Suppressor macrophage (primary cell): ENCODE measurements at regions not wholly inside any gene's neighbourhood (a gene's known extent, or its start where the extent isn't known, plus 50 kb on each side); places are given as distances from the start of the nearest gene placed in this dataset.
"Not testable (repeated sequence)": the region's sequence is repeated elsewhere in the genome, so short reads cannot be mapped to it uniquely, and the experiment has no call there.

Experiments used
- DNase-seq, 4 experiments: peaks; one replicate each; pipeline ENCODE4 v3.0.0-alpha.2; 2020 to 2022

DNA sequence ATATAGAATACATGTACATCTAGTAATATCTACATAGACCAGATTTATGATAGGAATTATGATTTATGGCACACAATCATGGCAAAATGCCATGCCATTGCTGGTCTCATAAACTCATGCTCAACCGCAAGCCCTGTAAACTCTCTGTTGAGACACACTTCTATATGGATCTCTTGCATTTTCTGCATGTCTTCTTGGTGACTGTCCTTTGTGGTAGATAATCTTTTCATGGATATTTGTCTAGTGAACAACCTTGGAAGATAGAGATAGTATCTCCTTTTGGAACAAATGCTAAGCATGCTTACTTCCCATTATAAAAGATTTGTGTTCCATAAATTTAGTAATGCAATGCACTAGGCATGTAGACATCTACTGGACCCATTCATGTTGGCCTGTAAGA lies 328.0 kb downstream of the NAF1 start:
- DNase-seq, result no peak

DNA sequence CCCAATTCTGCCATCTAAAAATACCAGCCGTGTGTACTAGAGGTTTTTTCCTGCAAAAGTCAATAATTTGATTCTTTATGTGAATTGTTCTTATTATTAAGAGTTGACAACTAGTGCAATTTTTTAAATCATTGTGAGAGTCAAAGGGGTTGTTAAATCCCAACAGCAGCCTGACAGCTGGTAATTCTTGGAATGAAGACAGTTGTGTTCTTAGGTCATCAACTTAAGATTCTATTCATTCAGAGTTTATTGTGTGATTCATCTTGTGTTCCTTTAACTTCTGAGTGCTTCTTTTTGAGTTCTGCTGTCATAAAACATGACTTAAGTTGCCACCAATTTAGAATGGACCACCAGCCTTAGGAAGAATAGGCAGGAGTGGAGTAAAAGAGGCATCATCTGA lies 329.0 kb downstream of the NAF1 start:
- no peak for DNase-seq

DNA sequence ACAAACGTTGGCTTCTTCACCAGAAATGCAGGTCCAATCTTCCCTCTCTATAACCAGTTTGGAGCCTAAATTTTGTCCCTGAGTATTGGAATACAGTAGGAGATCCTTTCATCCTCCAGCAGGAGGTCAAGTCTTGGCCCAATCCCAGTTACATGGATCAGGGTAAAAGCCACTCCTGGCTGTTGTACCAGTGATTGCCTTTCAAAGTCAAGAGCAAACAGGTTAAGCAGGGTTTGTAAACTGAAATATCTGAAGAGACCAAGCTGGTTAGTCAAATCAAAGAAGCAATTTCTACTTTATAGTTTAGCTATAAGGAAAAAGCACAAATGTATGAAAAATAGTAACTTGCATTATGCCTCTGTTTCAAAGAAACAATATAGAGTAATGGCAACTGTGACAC lies 329.4 kb downstream of the NAF1 start:
- no peak for DNase-seq

DNA sequence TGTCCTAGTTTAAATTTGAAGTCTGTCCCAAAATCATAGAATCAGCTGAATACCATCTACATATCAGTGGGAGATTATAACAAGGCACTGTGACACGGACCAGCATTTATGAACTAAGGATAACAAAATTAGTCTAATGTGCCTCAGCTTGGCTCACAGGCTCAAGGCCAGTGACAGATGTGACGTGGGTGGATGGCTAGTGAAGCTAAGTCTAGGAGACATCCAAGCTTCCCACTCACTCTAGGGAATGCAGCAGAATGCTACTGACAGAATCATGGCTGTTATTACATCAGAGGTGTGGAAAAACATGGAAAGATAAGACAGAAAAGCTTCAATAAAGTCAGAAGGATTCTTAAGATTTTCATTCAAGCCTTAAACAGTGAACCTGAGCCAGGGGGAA lies 329.9 kb downstream of the NAF1 start:
- no peak for DNase-seq

DNA sequence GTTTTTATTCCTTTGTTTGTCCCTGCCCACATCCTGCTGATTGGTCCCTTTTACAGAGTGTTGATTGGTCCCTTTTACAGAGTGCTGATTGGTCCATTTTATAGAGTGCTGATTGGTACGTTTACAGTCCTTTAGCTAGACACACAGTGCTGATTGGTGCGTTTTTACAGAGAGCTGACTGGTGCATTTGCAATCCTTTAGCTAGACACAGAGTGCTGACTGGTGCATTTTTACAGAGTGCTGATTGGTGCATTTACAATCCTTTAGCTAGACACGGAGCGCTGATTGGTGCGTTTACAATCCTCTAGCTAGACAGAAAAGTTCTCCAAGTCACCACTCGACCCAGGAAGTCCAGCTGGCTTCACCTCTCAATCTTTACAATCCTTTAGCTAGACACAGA lies 330.4 kb downstream of the NAF1 start:
- DNase-seq, result not testable (repeated sequence)

DNA sequence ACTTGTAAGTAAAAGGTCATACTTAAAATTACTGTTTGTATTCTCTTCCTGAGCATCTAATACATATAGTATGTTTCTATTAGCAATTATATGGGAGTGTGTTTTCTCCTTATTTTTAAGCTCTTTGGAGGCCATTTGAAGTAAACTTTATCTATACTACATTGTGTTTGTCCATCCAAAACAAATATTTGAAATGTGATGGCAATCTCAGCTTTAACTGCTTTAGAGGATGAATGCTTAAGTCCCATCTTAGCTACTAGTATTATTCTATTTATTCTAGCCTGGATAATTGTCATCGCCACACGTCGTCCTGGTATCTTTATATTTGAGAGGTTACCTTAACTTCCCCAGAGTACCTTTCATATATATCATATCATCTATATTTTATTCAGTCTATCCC lies 335.8 kb downstream of the NAF1 start:
- DNase-seq, result no peak

DNA sequence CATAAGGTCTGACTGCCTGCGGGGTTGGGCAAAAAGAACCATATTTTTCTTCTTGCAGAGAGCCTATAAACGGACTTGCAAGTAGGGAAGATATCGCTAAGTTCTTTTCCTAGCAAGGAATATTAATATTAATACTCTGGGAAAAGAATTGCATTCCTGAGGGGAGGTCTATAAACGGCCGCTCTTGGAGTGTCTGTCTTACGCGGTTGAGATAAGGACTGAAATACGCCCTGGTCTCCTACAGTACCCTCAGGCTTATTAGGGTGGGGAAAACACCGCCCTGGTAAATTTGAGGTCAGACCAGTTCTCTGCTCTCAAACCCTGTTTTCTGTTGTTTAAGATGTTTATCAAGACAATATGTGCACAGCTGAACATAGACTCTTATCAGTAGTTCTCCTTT lies 349.3 kb downstream of the NAF1 start:
- DNase-seq, result not testable (repeated sequence)

DNA sequence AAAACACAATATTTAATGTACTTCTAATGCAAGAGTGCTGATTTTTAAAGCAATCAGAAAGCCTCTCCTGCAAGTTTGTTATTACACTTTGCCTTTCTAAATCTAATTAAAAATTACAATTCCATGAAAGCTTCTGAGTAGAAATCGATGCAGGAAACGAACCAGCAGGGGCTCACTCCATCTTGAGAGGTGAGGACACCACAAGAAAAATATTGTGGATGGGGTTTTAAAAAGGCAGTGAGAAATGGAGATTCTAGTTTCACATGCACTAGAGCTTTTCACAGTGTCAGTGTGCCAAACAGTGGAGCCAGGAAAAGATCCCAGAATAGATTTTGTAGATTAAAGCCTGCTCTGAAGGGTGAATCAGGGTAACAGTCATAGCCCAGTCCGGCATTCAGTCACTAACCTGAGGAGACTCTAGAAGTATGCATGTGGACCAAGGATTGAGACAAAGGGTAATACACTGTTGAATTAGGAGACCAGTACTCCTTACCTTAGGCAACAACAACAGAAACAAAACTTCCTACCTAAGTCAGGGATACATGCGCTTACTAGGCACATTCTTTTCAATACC lies 362.3 kb downstream of the NAF1 start:
- no peak for DNase-seq

DNA sequence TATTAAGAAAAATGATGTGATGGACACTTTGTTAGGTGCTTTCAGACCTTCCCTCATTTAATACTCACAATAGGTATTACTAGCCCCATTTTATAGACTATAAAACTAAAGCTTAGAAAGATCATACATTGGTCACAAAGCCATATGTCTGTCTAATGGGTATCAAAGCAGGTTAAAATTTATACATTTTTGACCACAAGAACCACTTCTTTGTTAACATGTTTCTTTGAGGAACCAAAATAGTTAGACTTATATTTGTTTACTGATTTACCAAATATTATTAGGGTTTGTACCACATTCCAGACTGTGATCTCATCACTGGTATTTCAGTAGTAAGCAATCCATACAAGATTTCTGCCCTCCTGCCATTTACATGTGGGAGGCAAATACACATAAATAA lies 363.3 kb downstream of the NAF1 start:
- no peak for DNase-seq

DNA sequence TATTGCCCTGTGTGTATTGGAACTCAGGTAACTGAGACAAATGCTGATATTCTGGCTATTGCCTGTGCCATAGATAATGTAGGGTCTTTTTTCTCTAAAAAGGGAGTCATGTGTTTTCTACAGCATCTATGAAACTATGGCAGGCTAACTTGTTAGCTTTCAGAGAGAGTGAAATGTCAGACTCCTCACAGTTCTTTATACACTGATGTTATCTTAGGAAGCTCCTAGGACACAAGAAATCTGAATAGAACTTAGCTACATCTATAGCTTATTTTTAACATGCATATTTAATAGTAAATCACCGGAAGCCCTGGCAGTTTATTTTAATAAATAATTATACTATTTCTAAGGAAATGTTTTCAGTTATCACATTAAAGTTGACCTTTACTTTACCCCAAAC lies 369.6 kb downstream of the NAF1 start:
- no peak for DNase-seq

DNA sequence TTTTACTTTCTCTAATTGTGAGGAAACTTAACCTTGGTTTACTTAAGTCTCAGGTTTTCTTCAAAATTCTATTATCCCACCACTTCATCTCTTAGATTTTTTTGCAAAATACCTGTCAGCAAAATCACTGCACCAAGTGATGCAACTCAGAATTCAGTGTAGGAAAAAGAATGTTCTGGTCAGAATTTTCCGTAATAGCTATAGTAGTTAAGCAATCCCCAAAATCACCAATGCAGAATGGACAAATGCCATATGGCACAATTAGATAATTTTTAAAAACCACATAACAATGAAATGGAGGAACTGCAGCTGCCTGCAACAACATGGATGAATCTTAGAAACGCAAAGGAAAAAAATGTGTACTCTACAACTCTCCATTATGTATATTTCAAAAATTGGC lies 373.1 kb downstream of the NAF1 start:
- no peak for DNase-seq

DNA sequence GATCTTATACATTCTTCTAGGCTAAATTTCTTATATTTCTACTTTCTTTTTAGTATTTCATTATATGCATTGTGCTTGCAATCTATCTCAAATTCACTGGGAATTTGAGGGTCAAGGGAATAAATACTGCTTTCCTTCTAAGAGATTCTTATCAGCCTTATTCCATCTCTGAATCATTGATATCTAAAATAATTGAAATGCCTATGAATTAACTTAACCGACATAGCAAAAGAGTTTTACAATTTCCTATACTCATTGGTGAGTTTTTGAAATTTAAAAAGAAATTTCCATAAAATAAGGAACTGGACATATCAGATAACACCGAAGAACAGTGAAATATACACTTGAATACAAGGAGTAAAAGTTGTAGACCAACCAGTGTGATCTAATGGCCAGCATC lies 373.7 kb downstream of the NAF1 start:
- no peak for DNase-seq

DNA sequence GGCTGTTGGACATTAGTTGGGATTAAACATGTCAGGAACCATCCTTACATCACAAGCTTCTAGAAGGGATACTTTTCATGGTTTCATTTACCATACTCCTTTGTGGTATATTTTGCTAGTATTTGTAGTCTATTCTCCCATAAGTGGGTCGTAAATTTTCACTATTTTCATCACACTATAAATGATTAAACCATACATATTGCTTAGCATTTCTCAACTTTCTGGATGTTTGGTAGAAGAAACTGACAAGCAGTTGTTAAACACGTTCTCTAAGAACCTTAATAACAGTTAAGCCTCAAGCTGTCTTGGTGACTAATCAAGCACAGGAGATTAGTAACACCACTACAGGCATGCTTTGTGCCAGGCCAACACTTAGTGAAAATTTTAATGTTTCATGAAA lies 375.5 kb downstream of the NAF1 start:
- no peak for DNase-seq

DNA sequence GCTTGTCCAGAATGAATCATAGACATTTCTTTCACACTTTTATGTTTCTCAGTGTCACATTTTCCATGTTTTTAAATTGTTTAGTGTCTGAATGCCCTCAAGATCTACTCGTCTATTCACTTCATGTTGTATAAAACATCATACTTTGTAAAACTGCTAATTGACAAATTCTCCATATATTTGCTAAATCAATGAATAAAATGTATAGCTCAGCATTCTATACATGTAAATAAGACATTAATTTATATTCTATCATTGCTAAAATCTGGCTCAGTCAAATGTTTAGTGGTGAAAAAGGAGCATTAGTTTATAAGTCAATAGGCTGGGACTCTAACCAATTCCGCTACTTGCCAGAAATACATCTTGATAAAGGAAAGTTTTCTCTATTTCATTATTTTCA lies 379.6 kb downstream of the NAF1 start:
- no peak for DNase-seq

DNA sequence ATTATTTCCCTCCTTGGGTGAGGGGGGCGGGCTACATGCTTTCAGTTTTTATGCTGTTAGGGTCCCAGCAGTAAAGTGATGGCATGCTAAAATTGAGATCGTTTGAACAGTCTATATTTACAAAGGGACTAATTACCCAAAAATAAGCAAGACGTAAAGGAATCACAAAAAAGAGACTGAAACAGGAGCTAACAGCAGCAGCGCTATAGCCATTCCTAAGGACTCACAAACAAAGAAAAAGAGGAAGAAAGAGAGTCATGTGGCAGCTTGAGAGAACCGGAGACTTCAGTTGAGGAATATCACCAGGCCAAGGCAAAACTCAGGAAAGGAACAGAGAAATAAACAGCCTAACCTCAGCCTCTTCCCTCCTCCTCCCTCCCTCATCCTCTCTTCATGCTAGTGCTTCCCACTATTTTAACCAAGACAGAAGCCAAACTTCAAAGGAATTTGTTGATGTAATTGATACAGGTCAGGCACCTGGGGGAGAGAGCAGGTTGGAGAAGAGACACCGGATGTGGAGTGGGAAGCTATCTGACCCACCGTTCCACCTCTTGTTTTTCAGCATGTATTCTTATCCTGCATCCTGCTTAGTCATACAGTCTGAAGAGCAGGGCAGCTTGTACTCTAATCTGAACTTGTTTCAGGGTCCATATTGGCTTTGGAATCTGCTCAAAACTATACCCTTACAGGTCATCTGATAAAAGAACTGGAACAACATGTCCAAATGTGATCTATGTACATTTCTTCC lies 383.7 kb downstream of the NAF1 start:
- DNase-seq, result peak in 1 of 4 experiments; percentile 1

DNA sequence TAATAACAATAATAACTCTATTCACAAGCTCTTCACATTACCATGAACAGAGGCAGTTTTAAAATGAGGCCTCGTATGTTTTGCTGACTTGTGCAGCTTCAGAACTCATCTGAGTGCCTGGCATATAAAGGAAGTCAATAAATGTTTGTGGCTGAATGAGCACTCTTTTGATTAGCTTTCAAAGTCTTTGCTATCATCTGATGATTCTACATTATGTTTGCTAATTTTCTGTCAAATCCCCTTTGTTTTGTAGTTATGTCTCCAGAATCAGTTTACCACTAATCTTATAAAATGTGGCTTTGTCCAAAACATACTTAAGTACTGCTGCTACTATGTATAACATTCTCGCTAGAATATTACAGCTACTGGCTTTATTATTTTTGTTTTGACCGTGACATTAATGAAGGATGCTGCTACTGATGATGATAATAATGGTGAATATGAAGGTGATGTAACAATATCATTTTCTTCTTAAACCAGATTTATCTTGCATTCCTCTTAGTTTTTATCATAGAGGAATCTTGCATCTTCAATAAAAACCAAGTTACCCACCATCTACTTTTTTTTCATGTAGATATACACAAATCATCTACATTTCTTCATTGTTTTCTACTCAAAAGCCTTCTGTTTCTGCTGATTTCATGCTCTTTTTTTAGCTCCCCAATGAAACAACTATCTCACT lies 384.5 kb downstream of the NAF1 start:
- DNase-seq, result no peak

DNA sequence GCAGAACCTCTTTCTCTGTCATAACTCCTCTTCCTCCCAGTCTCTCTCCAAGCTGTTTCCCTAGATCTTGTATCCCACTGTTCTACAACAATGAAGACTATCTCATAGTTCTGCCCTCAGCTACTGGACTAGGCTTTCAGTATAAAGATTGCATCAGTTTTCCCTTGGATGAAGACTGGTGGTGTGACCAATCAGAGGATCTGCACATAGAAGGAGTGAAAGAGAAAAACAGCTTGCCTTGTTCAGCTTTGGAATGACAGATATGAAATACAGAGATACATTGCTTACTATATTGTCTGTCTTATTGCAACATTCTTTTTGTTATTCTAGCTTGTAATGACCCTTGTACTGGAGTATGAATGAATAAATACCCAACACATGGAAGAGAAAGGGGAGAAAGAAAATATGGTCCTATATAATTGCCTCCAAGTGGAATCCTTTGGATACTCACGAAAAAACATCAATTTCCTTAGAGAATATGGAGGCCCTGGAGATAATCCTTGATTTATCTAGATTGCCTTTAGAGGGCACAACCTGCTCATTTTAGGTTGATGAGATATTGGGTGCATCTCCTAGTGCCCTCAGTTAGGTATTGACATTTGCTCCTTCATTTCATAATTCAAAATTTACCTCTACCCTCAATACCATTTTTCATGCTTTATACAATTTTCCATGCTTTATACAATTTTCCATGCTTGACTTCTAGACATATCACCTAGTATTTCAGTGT lies 395.8 kb downstream of the NAF1 start:
- DNase-seq, result no peak

DNA sequence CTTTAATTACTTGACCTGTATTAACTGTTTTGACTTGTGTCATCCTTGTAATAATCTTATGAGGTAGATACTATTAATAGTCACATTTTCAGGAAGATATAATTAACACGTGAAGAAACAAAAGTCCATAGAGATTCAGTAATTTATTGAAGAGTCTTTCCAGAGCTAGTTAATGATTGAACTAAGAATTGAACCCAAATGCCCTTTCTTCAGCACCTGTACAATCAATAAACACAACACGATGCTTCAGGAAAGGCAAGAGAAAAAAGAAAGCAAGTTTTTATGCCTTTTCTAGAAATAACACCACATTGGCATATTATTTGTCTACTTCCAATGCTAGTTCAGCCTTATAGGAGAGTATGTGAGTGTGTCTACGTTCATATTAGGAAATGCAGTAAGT lies 399.6 kb downstream of the NAF1 start:
- no peak for DNase-seq

DNA sequence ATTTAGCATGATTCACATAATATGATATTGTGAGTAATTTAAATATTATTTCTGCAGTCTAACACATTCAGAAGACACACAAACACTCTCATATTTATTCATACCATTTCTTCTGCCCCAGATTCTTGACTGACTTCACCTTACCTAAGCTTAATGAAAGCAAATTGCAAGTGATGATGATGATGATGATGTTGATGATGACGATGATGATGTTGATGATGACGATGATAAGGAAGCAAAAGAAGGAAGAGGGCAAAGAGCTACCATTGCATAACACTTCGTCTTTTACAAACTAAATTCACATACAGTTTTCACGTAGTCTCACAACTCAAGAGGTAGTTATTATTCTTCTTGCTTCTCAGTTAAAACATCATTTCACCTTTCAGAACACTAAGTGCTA lies 404.7 kb downstream of the NAF1 start:
- DNase-seq, result no peak

DNA sequence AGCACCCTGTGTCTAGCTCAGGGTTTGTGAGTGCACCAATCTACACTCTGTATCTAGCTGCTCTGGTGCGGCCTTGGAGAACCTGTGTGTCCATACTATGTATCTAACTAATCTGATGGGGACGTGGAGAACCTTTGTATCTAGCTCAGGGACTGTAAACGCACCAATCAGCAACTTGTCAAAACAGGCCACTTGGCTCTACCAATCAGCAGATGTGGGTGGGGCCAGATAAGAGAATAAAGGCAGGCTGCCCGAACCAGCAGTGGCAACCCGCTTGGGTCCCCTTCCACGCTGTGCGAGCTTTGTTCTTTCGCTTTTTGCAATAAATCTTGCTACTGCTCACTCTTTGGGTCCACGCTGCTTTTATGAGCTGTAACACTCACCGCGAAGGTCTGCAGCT lies 426.5 kb downstream of the NAF1 start:
- DNase-seq, result not testable (repeated sequence)

DNA sequence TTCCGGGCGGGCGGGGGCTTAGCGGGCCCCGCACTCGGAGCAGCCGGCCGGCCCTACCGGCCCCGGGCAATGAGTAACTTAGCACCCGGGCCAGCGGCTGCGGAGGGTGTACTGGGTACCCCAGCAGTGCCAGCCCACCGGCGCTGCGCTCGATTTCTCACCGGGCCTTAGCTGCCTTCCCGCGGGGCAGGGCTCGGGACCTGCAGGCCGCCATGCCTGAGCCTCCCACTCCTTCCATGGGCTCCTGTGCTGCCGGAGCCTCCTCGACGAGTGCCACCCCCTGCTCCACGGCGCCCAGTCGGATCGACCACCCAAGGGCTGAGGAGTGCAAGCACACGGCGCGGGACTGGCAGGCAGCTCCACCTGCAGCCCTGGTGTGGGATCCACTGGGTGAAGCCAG lies 427.1 kb downstream of the NAF1 start:
- DNase-seq, result not testable (repeated sequence)

DNA sequence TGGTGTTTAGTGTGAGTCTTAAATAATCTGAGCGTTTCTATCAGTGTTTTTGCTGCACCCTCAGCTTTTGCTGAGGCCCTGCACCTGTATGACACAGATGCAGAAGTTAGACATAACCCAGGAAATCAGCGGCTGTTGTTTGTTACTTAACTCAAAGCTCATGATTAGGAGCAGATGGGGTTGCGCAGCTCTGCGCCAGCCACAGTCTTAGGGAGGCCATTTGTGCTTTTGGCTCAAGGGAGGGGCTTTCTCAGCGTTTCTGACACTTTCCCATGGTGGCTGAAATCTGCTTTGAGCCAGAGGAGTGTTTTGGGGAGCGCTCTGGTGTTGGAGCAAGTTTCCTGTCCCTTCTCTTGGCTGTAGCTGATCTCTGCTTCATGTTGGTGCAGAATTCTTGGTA lies 433.8 kb downstream of the NAF1 start:
- DNase-seq, result no peak

DNA sequence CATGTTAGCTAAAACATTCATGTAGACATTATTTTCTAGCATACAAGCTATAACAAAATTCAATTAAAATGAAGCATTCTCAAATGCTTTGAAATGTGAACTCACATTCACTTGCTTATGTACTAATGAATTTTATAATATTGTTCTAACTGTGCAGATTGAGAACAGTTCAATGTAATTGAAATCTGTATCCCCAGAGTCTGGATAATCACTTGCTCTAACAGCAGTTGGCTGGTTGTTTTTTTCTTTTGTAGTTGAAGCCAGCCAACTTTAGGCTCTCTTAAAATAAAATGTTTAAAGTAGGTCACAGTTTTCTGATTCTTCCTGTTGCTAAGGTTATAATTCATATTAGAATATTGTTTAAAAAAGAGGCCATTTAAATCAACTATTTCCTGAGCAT lies 438.9 kb downstream of the NAF1 start:
- no peak for DNase-seq

DNA sequence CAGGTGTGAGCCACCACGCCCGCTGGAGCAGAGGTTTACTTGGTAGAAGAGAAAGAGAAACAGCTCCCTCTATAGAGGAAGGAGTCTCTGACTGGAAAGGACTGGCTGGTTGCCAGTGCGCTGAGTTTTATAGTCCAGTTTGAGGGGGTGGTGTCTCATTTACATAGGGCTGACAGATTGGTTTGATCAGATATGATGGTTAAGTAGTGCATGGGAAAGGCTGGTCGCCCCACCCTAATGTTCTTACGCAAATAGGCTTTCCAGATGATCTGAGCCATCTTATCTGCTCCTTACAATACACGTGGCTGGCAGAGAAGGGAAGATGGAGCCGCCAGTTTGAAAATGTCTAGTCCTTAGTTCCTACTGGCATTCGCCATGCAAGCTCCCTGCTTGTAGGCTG lies 439.5 kb downstream of the NAF1 start:
- DNase-seq, result no peak
